HG02763 (cell line): ENCODE measurements at regions not wholly inside any gene's neighbourhood (a gene's known extent, or its start where the extent isn't known, plus 50 kb on each side); places are given as distances from the start of the nearest gene placed in this dataset.

ENCODE experiments used
- ATAC-seq: cut with Tn5 transposase; IDR thresholded peaks from one replicate; pipeline ENCODE4 v1.9.1; 2021; ENCODE audit warnings: mild to moderate bottlenecking, moderate library complexity; ENCODE audit not compliant: unreplicated experiment

DNA sequence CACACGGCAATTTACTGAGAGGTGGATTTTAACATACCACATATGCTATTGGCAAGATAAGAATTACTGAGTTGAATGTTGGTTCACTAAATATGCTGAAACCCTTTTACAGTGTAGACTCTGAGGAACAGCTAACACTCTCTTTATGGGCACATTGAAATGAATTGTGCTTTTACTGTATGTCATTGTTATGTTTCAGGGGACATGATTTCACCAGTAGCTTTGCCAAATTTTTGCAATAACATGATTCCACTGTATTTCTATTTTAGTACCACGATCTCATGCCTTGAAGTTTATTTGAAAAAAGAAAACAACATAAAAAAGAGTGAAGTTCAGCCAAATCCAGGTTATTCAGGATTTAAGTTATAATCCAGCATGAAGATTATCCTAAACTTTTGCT, 188.5 kb downstream of the HLX start:
- ATAC-seq: no peak

DNA sequence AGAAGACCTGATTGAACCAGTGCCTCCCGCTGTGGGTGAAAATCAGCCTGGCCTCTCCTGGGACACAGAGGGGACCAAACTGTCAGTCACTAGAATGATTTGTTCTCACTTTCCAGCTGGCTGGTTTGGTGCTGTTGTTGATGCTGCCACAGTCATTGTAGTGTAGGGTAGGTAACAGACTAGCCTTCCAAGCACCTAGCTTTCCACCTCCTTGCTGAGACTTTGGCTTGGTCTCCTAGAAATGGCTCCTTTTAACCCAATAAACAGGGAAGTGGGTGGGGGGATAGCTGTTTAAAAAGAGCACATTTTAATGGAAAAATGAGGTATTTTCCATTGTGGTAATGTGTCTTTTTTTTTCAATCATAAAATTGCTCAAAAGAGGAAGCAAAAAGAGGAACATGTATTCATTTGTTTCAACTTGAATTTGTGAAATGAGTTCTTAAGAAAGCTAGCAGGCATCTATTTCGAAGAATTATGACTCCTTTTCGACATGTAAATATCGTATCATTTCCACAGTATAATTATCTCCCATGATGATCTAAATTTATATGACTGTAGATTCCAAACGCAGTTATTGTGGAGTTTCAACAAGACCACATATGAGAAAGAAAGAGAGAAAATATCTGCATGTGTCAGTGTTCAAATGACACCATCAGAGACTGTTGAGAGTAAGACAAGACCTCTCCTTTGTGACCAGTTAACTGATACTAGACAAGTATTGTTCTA, 190.1 kb downstream of the HLX start:
- peak; percentile 86 for ATAC-seq

DNA sequence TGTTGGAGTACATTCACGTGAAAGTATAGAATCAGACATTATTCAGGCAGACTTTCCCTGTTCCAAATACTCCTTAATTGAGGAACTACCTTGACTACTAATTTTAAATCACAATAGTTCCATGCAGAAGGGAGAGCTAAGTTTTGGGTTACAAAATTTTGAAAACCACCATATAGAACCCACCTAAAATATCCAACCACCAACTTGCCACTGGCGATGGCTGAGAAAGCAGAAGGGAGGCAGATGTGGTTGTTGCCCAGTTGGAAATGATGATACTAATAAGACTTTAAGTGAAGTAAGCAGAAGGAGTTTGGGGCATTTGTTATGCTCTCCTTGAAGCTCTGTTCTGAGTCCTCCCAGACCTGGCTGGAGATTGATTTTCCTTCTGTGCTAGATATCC, 190.7 kb downstream of the HLX start:
- no peak for ATAC-seq

DNA sequence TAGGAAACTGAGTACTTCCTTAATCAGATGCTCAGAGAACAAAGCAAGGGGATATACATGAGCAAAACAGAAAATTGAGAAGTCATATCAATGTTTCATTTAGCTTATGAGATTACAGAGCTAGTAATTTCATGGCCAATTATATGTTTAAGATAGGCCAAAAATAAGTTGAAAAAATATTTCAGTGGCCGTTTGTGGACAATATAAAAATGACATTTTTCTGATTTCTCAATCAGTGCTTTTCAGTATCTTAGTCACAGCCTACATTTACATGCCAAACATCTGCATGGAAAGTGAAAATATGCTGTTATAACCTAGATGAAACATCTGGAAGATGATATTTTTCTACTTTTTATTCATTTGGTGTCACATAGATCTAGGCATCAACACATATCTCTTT, 192.5 kb downstream of the HLX start:
- no peak for ATAC-seq

DNA sequence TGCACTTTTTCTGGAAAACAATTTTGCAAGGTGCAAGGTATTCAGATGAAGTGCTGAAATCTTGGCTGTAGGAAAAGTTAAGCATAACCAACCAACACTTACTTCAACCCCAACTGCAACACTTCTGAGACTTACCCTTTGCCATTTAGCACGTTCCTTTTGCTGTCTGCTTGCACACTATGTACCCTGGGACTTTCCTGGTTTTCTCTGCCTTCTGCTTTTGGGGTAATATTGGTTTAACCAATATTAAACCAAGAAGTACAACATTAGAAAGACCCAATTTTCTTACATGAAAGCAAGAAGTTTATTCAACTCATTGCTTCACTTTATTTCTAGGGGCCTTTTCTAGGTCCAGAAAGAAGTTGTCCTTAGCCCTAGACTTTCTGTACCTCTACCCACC, 193.0 kb downstream of the HLX start:
- ATAC-seq: no peak

DNA sequence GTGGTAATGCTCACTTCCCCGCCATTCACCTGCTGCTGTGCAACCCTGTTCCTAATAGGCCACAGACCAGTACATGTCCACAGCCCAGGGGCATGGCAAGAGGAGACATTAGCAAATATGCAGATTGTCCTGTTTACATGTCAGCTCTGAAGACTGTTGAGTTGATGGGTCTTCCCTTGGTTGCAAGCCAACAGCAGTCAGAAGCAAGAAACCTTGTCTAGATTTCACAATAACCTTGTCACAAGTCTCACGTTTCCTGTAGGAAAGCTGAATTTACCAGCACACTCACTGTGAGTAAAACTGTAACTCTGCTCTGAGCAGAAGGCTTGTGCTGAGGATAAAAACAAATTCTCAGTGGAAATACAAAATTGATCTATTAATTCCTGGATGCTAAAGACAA, 195.1 kb downstream of the HLX start:
- ATAC-seq: no peak

DNA sequence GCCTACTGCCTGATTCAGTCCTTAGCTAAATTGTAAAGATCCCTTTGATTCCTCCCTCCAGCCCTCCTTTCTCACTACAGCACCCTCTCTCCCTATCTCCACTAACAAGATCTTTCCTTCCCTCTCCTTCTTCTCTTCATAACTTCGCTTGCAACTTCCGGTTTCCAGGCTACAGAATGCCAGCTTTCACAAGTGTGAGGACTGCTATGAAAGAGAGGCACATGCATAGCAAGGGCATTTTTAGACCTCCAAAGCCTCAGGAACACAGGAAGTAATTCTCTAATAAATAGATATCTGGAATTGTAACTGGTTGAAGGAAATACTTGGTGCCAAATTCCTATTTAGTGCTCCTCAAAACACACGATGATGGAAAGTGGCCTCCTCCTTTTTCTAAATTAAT, 196.7 kb downstream of the HLX start:
- ATAC-seq: no peak

DNA sequence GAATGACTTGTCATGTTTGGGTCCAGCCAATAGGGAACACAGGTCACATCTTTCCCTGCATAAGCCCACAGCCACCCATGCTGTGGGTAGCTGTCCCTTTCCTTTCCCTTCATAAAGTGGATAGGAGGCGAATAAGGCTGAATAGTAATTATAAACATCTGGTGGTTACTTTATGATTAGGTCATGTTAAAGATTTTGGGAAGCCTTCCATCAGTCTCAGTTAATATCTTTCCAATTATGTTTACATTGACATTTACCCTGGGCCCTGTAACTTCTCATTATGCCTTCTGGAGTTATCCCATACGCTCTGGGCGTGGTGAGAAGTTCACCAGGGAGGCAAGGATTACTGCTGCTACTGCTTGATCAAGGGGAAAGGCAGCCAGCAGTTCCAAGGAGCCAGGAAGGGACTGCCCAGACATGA, 197.2 kb downstream of the HLX start:
- no peak for ATAC-seq

DNA sequence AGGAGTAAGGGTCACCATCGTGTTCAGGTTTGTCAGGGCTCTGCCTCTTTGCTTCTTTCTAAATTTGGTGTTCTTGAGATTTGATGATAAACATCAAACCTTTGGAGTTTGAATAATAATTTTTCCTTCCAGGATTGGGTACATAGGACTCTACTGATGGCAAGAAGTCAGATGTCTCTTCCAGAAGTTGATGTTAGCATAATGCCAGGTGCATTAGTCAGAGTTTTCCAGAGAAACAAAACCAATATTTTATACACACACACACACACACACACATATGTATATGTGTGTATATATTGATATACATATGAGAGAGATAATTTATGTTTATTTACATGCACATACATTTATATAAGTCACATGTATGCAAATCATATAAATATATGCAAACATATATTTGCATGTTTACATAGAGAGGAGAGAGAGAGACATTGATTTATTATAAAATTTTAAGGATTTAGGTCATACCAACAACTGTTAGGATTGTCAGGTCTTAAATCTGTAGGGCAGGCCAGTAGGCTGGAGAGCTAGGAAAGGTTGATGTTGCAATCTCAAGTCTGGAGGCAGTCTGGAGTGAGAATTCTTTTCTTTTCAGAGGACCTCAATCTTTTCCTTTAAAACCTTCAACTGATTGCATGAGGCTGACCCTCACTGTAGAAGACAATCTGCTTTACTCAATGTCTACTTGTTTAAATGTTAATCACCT, 199.2 kb downstream of the HLX start:
- ATAC-seq: no peak

DNA sequence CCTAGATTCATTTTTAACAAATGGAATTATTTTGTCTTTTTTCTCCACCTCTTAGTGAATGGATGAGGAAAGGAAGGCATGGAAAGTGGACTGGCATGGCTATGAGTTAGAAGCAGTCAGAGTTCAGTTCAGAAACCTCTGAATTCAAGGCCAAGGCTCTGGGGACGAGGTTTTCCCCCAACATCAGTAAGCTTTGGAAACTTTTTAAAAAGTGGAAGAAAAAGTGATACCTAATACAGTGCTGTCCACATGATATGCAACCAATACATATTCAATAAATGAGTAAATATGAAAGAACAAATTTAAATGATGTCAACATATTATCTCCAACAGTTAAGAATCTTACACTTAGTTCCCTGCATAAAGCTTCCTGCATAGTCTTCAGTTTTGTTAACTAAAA, 204.7 kb downstream of the HLX start:
- no peak for ATAC-seq

DNA sequence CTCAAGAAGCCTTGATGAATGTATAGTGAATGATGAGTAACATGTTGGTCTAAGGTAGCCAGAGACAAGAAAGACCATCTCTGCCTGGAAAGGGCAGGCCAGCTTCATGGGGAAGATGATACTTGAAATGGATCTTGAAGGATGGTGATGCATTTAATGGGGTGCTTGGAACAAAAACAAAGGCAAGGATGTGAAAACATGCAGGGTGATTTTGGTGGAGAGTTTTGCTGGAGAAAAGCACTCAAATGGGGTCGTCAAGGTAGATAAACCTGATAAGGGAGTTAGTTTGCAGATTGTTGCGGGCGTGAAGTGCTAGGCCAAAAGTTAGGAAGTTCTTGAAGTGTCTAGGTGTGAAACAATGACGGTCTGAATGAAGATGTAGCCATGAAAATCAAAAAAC, 205.4 kb downstream of the HLX start:
- no peak for ATAC-seq

DNA sequence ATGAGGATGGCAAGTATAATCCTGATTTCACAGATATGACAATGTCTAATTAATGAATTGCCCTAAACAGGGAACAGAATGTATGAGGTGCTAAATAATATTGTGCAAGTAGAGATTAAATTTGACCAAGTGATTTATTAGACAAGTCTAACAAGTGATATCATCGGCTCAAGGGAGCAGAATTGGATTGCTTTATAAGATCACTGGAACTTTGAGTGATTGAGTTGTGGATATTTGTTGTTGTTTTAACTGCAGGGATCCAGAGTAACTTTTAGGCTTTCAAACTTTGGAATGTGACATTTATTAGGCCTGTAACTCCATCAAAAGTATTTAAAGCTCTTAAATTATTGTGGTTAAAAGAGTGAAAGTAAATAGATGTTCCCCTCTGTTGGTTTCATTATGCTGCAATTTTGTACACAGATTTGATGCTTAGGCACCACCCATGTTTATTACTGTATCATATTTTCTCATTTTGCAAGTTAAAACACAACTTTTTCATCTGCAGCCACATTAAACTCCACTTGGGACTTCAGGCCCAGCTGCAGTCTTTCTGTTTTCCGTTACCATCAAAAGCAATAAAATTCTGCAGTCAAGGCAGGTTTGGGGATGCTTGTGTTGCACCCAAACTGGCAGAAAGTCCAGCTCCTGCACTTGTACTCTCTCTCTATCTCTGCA, 206.6 kb downstream of the HLX start:
- ATAC-seq: no peak

DNA sequence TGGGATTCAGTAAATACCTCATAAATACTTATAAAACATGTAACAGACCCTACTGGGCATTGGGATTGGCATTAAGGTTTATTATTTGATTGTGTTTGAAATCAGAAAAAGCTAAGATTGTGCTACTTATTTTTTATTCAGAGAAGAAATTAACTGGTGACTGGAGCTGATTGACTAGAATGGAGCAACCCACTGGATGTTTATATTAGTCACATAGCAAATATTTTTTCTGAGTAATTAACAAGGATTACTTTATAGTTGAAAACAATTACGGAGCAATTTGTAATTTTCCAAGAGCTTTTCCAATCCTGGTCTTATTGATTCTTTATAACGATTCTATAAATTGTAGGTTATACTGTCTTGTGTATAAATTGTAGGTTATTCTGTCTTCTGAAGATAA, 208.7 kb downstream of the HLX start:
- no peak for ATAC-seq

DNA sequence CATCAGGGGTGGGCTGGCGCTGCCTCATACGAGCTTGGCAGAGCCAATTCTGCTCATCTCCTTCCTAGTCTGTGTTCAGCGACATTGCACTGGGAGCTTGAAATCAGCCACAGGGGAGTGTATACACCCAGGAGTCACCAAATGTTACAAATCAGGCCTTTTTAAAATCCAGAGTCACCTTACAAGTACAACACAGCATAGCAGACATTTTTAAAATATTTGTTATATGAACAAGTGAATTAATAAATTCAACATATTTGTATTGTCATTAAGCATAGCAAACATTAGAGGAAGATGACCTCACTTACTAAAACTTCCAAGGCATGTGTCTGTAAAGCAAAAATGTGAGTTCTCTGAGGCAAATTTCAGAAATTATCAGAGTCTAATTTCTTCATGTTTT, 210.0 kb downstream of the HLX start:
- ATAC-seq: no peak

DNA sequence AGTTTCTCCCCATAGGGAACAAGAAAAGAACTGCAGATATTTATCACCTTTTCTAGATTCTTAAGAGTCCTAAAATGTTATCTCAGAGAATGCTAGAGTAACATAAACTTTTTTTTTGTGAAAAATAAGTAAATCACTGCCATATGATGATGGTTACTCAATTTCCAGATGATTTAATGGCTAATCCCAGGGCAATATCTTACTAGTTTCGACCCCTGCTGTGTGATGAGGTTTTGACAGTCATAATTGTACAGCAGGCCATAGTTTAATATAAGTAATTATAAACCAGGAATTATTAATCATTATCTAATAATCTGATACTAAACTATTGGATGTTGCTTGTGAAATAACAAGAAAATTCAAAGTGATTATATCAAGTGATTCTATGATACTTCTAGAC, 210.6 kb downstream of the HLX start:
- no peak for ATAC-seq

DNA sequence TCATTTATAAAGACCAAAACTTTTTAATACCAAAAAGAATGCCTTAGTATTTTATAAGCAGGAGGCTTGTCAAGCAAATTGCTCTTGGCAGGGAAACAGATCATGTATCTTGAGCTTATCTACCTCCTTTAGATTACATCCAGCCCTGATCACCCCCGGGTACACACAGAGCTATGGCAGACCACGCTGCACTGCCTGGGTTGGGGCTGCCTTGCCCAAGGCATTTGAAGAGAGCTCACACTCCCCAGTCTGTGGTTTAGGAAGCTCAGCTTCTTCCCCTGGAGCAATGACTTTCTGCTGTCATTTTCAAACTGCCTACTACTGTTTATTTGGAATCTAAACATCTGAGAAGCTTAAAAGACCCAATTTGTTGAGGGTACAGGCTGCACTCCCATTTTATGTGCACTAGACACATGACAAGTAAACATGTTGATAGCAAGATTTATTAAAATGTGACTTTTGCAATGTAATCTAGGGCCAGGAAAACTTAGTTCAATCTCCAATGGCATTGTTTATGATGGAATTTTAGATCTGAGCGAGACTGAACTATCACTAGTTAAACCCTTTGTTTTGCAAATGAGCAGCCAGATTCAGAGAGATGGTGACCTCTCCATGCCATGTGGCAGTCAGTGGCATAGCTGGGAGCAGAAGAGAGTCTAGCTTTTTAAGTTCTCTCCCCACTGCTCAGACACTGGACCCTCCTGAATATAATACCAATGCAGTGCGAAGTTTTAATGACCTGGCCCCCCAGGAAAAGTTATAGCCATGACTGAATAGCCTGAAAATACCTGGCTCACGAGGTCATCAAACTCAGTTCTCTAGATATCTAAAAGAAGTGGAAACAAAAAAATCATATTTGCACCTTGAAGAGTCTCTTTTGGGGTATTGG, 214.9 kb downstream of the HLX start:
- no peak for ATAC-seq

DNA sequence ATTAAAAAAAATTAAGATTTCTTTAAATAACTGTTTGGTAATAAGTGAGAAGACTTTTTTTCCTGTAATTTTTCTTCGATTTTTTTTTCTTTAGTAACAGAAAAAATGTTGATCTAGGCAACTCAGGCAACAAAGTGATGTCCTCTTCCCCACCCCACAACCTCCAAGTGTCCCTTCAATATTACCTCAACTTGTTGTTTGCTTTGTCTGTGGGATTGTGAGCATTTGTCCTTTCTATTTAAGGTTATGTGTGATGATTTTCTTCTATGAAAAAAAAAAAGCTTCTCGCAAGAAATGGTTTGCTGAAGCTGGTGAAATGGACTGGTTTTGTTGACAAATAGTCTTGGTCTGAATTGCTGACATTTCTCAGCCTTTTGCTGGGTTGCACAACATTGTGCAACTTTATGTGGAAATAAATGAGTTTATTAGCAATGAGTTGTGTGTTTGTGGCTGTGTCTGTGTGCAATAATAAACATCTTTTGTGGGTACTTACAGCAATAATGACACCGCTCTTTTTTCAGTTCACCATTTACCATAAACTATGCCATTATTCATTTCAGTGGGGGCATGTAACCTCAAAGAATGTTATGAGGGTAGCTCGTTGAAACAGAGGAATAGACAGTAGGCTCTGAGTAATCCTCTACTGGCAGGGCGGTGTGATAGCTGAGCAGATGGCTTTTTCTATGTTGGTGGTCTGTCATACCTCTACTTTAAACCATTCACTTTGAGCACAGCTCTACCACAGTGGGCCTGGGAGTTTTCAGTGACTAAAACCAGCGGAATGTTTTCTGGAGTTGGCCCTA, 218.4 kb downstream of the HLX start:
- no peak for ATAC-seq

DNA sequence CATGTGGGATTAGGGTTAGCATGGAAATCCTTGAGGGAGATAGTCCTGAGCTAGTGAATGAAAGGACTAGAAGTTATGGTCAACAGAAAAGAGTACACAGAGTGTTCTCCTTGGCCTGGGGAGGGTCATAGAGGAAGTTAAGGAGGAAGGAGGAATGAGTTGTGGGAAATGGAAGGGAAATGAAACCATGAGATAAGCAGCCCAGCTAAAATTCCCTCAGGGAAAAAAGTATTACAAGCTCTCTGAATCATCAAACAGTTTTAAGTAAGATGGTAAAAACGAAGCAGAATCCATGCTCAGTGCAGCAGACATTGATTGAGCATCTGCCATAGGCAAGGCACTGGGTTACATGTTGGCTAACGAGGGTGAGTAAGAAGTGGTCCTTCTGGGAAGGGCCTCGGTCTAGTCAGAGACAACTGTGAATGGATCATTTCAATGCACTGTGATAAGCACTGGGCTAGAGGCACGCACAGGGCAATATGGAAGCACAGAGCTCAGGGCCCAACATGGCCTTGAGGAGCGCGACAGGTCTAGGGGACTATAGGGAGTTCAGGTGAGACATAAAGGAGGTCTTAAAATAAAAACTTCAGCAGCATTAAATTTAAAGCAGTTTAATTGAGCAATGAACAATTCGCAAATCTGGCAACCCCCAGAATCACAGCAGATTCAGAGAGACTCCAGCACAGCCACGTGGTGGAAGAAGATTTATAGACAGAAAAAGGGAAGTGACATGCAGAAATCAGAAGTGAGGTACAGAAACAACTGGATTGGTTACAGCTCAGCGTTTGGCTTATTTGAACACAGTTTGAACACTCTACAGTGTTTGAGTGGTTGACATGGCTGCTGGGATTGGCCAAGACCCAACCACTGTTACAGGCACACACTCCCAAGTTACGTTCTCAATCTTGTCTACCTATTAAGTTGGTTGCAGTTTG, 219.5 kb downstream of the HLX start:
- no peak for ATAC-seq
